Fibroblast of peridontal ligament (primary cell): ENCODE measurements at regions not wholly inside any gene's neighbourhood (a gene's known extent, or its start where the extent isn't known, plus 50 kb on each side); places are given as distances from the start of the nearest gene placed in this dataset.

Experiments used
- DNase-seq: peaks from one replicate; pipeline ENCODE4 v3.0.0-alpha.2; 2010; ENCODE audit errors: extremely low read depth

DNA sequence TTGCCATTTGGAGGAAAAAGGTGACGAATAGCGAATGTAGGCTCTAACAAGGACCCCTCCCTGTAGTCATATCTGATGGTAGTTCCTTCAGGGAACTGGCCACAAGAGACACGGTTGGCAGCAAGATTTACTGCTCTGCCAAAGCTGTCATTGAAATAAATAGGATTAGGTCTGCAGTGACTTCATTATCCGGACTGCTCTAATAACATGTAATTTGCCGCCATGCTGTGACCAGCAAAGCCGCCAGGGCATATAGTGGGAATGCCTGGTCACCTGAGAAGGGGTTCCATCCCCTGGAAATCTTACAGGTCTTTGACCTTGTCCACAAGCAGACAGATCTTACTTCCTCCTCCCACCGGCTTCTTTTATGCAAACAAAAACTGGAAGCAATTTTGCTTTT is 59.4 kb upstream of the LAPTM4A start:
- no peak for DNase-seq

DNA sequence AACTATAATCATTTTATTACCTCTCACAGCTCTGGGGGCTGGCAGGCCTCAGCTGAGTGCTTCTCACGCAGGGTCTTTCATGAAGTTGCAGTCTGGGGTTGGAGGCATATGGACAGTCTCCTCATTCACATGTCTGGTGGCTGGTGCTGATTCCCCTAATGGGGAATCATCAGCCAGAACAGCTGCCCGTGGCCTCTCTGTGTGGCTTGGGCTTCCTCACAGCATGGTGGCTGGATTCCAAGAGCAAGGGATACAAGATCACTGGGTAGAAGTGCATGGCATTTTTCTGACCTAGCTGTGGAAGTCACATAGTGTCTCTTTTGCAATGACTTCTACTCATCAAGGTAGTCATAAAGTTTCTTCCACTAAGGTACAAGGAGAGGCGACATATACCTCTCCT is 59.0 kb upstream of the LAPTM4A start:
- DNase-seq: no peak

- DNase-seq: peak; percentile 51
These were observed 57.4 kb upstream of the LAPTM4A start for GRCh38 chr2:20108655-20109396.

GRCh38 chr2:20107776-20108175 is 56.3 kb upstream of the LAPTM4A start:
- no peak for DNase-seq

DNA sequence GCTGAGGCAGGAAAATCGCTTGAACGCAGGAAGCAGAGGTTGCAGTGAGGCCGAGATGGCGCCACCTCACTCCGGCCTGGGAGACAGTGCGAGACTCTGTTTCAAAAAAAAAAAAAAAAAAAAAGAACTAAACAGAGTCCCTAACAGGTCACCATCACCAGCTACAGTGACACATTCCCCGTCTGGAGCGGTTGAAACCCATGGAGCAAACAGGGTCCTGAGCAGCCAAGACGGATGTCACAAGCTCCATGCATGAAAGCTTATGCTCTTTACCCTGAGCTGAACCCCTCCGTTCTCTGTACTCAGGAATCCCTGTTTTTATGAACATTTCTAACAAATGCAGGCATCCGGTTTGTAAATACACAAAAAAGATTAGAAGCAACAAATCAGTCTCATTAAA is 55.9 kb upstream of the LAPTM4A start:
- DNase-seq: no peak

DNA sequence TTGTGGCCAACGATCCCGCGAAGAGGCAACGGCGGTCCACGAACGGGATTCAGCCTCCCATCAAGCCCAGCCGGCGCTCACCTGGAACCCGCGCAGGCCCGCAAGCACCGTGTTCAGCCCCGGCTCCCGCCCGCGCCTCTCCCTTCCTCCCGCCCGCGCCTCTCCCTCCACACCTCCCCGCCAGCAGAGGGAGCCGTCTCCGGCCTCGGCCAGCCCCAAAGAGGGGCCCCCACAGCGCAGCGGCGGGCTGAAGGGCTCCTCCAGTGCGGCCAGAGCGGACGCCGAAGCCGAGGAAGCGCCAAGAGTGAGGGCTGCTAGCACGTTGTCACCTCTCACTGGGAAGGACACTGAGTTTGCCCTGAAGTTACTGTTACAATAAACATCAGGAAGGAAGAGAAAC is 55.3 kb upstream of the LAPTM4A start:
- DNase-seq: no peak

DNA sequence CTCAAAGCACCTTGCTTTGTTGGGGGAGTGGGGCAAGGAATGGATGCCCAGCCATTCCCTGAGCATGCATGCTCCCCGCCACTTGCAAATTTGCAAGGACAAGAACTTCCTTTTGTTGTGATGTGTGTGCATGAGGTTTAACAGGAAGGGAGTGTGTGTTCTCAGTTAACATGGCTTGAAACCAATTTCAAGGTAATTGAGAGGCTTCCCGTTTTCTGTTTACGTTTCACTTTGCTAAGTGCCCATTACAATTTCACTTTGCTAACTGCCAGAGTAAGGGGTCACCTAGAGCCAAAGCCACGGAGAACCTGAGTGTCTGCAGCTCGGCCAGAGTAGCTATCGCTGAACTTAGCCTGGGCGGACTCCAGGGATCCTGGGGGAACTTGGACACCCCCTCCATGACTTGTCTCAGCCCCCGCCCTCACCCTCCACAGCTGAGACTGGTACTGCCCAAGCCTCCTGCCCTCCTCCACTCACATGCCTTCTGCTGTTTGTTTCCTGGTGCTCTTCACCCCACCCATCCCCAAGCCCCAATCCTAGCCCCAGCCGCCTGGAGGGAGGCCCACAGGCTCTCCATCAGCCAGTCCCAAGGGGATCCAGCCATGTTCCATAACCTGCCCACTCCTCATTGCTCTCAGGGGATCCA is 53.6 kb upstream of the LAPTM4A start:
- no peak for DNase-seq

DNA sequence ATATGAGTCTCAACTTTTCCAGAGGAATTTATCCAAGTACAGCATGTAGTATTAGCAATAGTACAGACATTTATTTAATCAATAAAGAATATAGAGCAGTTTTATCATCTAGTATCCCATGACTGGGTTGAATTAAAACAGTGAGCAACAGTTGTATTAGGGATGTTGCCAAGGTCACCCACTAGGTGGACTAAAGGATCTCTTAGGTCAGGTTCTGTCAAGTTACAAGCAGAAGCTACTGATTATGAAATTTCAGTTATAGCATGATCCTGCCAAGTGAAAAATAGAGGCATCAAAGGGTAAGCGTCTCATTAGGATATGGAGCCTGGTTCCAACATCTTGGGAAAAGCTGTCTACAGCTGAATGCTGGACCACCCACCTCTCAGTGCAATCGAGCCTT is 52.1 kb upstream of the LAPTM4A start:
- DNase-seq: peak; percentile 61
